ENCODE measurements at regions not wholly inside any gene's neighbourhood (a gene's known extent, or its start where the extent isn't known, plus 50 kb on each side); places are given as distances from the start of the nearest gene placed in this dataset.
"Not testable (repeated sequence)": the region's sequence is repeated elsewhere in the genome, so short reads cannot be mapped to it uniquely, and the experiment has no call there.

- Histone ChIP-seq H3K9me3 (no peaks in the 10 kb centered on the region), H3K36me3 (no peaks in the 10 kb centered on the region), H3K27ac (no peak overlapping the region), H3K4me3 (no peak overlapping the region), H3K4me1 (no peaks in the 10 kb centered on the region), H3K27me3 (no peaks in the 10 kb centered on the region)
- intact Hi-C loops (cut with DNase I): no loop called here
- ATAC-seq (no peak), DNase-seq (no peak)
- TF ChIP-seq CTCF (IDR thresholded peaks at IDR 0.05): no peak
Measured at GRCh38 chr1:60503266-60503925, 429.8 kb upstream of the C1orf87 start.

- H3K9me3 ChIP-seq: peaks cover 4% of the 10 kb centered on the region
- DNase-seq (no peak), ATAC-seq (no peak)
- no peak overlapping the region for H3K27ac ChIP-seq
- H3K36me3 ChIP-seq: no peaks in the 10 kb centered on the region
- H3K4me3 ChIP-seq: no peak overlapping the region
- TF ChIP-seq CTCF (IDR thresholded peaks at IDR 0.05): no peak
- no peaks in the 10 kb centered on the region for H3K4me1 ChIP-seq
- intact Hi-C loops (cut with DNase I): no loop called here
- no peaks in the 10 kb centered on the region for H3K27me3 ChIP-seq
Measured at GRCh38 chr1:60502506-60502905, 428.9 kb upstream of the C1orf87 start.

- intact Hi-C loops (cut with DNase I); H3K36me3 ChIP-seq; H3K27ac ChIP-seq; H3K9me3 ChIP-seq; ATAC-seq; H3K4me1 ChIP-seq; H3K27me3 ChIP-seq; H3K4me3 ChIP-seq: not testable (repeated sequence)
- DNase-seq: peak; percentile 40
Measured at GRCh38 chr1:60489916-60490480, 416.4 kb upstream of the C1orf87 start.

- no peak for DNase-seq
- no peaks in the 10 kb centered on the region for H3K9me3 ChIP-seq
- no peak for TF ChIP-seq CTCF (IDR thresholded peaks at IDR 0.05)
- no peaks in the 10 kb centered on the region for H3K36me3 ChIP-seq
- H3K4me3 ChIP-seq: no peak overlapping the region
- peak; percentile 22 for ATAC-seq
- no peaks in the 10 kb centered on the region for H3K27me3 ChIP-seq
- H3K27ac ChIP-seq: no peak overlapping the region
- intact Hi-C loops (cut with DNase I): no loop called here
- no peaks in the 10 kb centered on the region for H3K4me1 ChIP-seq
Measured at GRCh38 chr1:60488847-60489246, 415.3 kb upstream of the C1orf87 start.

- Histone ChIP-seq H3K27ac (no peak overlapping the region), H3K4me3 (no peak overlapping the region), H3K27me3 (no peaks in the 10 kb centered on the region), H3K4me1 (no peaks in the 10 kb centered on the region), H3K36me3 (no peaks in the 10 kb centered on the region), H3K9me3 (no peaks in the 10 kb centered on the region)
- no peak for DNase-seq
- no peak for ATAC-seq
- no peak for TF ChIP-seq CTCF (IDR thresholded peaks at IDR 0.05)
- intact Hi-C loops (cut with DNase I): no loop called here
Measured at GRCh38 chr1:60487565-60488345, 414.2 kb upstream of the C1orf87 start.

GRCh38 chr1:60483509-60483908 lies 409.9 kb upstream of the C1orf87 start:
- no peaks in the 10 kb centered on the region for H3K27me3 ChIP-seq
- no peaks in the 10 kb centered on the region for H3K36me3 ChIP-seq
- intact Hi-C loops (cut with DNase I): no loop called here
- no peaks in the 10 kb centered on the region for H3K9me3 ChIP-seq
- H3K4me1 ChIP-seq: no peaks in the 10 kb centered on the region
- H3K27ac ChIP-seq: no peak overlapping the region
- DNase-seq (no peak), ATAC-seq (no peak)
- H3K4me3 ChIP-seq: no peak overlapping the region
- TF ChIP-seq CTCF (IDR thresholded peaks at IDR 0.05): no peak
